Esophagus muscularis mucosa (tissue), 3 donors: ENCODE measurements at regions not wholly inside any gene's neighbourhood (a gene's known extent, or its start where the extent isn't known, plus 50 kb on each side); places are given as distances from the start of the nearest gene placed in this dataset.

Experiments
- POLR2A ChIP-seq: fragments of 450-650 bp; IDR thresholded peaks from one replicate; pipeline ENCODE4 v1.6.1; 2017; ENCODE audit warnings: antibody characterized with exemption, moderate library complexity, mild to moderate bottlenecking, low read depth
- POLR2AphosphoS5 ChIP-seq, 2 donors: sonication (generic); formaldehyde crosslinking; IDR thresholded peaks; one replicate each; pipeline ENCODE4 v1.6.1; 2017; ENCODE audit warnings: antibody characterized with exemption in 2 of 2
- TF ChIP-seq, protein P1 (sequence below), 3 experiments: fragments of 200-600 bp in 2 of 3; fragments of 450-650 bp in 1 of 3; sonication (generic) in 2 of 3; IDR thresholded peaks; one replicate each; pipeline ENCODE4 v1.5.1; 2017 to 2019; ENCODE audit warnings: antibody characterized with exemption in 3 of 3, mild to moderate bottlenecking in 2 of 3, moderate library complexity in 1 of 3

DNA sequence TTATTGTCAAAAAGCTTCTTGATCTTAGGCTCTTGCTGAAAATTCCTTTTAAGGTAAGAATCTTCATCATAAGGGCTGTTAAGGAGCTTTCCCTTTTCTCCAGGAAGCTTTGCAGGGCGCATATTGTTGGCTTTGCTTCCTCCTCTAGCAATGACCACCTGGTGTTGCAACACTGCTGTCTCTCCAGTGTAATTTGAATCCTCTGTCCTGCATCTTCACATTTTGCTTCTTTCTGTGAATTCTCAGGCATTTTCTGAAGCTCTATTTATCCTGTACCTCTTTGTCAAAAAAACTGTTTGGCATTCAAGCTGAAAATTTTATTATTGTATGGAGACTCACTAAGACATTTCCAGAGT is 533.1 kb upstream of the CHAC2 start:
- TF ChIP-seq, protein P1, sequence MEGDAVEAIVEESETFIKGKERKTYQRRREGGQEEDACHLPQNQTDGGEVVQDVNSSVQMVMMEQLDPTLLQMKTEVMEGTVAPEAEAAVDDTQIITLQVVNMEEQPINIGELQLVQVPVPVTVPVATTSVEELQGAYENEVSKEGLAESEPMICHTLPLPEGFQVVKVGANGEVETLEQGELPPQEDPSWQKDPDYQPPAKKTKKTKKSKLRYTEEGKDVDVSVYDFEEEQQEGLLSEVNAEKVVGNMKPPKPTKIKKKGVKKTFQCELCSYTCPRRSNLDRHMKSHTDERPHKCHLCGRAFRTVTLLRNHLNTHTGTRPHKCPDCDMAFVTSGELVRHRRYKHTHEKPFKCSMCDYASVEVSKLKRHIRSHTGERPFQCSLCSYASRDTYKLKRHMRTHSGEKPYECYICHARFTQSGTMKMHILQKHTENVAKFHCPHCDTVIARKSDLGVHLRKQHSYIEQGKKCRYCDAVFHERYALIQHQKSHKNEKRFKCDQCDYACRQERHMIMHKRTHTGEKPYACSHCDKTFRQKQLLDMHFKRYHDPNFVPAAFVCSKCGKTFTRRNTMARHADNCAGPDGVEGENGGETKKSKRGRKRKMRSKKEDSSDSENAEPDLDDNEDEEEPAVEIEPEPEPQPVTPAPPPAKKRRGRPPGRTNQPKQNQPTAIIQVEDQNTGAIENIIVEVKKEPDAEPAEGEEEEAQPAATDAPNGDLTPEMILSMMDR (IDR thresholded peaks at IDR 0.05) = no peak
- TF ChIP-seq POLR2AphosphoS5 (IDR thresholded peaks at IDR 0.05) = no peak
- TF ChIP-seq POLR2A = no peak
